BLaER1 treated with 17β-estradiol and CSF1 and Interleukin-3, amounts not matched to agents 10 nM and 100 nM (cell line): ENCODE measurements at regions not wholly inside any gene's neighbourhood (a gene's known extent, or its start where the extent isn't known, plus 50 kb on each side); places are given as distances from the start of the nearest gene placed in this dataset.
"Not testable (repeated sequence)": the region's sequence is repeated elsewhere in the genome, so short reads cannot be mapped to it uniquely, and the experiment has no call there.

Experiments used
- H3K27ac ChIP-seq, 11 experiments: shearing (Covaris generic); formaldehyde crosslinking; 2 replicates each; pipeline ENCODE4 v1.8.1; 2022
- H3K27me3 ChIP-seq, 11 experiments: shearing (Covaris generic); formaldehyde crosslinking; 2 replicates each; pipeline ENCODE4 v1.8.1; 2022
- H3K36me3 ChIP-seq, 11 experiments: shearing (Covaris generic); formaldehyde crosslinking; 2 replicates each; pipeline ENCODE4 v1.8.1; 2022
- H3K4me1 ChIP-seq, 10 experiments: shearing (Covaris generic); formaldehyde crosslinking; 2 replicates each; pipeline ENCODE4 v1.8.1; 2022
- H3K4me2 ChIP-seq, 11 experiments: shearing (Covaris generic); formaldehyde crosslinking; 2 replicates each; pipeline ENCODE4 v1.8.1; 2022
- H3K4me3 ChIP-seq, 10 experiments: shearing (Covaris generic); formaldehyde crosslinking; 2 replicates each; pipeline ENCODE4 v1.8.1; 2022
- H3K9ac ChIP-seq, 11 experiments: shearing (Covaris generic); formaldehyde crosslinking; 2 replicates each; pipeline ENCODE4 v1.8.1; 2022
- H3K9me3 ChIP-seq, 11 experiments: shearing (Covaris generic); formaldehyde crosslinking; replicated peaks in 1 of 11; 2 replicates each; pipeline ENCODE4 v1.8.1; 2022
- H4K20me1 ChIP-seq, 11 experiments: shearing (Covaris generic); formaldehyde crosslinking; 2 replicates each; pipeline ENCODE4 v1.8.1; 2022
- Cebpa-rat ChIP-seq, 11 experiments: shearing (Covaris generic); IDR thresholded peaks; 2 replicates each; pipeline ENCODE4 v1.8.1; 2022

DNA sequence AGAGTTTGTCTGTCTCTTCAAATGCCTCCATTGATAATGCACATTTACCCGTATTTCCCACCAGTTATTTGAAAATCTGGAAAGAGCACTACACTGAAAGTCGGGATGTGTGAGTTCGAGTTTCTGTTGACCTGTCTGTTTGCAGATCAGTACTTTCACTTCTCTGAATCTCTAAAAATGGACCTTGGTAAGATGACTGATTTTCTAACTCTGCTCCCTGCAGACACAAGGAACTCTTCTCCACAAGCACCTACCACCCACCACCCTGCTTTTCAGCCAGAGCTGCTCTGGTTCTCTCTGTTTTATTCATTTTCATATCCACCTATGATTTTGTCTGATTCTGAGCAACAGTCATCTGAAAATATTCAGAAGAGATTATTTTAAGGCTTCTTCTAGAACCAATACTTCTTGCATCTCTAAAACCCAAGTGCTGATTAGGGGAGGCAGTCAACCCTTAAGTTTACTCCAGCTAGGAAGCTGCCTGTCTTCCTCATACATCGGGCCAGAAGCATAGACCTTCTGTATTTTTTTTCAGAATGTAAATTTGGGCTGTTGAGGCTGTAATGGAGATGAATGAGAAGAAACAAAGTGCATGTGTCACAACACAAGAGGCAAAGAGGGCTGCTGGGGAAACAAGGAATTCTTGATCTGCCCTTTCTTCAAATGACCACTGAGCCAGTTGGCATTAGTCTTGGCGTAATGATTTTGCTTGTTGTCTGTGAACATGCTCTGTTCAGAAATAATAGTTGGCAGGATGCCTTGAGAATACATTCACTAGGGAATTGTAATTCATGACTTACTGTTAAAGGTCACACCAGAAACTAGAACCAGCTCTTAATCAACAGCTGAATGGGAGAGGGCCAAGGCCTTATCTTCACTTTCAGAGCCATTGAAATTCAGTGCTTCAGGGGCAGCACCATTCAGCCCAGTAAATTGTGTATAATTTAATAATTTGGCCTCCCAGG lies 85.4 kb upstream of the MYLIP start:
- no peaks in the 10 kb centered on the region for H3K27me3 ChIP-seq
- TF ChIP-seq Cebpa-rat (IDR thresholded peaks at IDR 0.05): no peak
- no peaks in the 10 kb centered on the region for H4K20me1 ChIP-seq
- H3K36me3 ChIP-seq: peaks cover 0 to 5% (median 0%) of the 10 kb centered on the region in 11 experiments; a peak in 1 of 22 replicates
- peaks cover 14 to 20% (median 18%) of the 10 kb centered on the region in 11 experiments for H3K9me3 ChIP-seq
- H3K9ac ChIP-seq: no peak overlapping the region
- H3K4me2 ChIP-seq: peak overlapping the region in 1 of 11 experiments; percentile 25; a peak in 1 of 22 replicates
- H3K4me3 ChIP-seq: no peak overlapping the region
- H3K27ac ChIP-seq: no peak overlapping the region
- peaks cover 0 to 25% (median 0%) of the 10 kb centered on the region in 10 experiments; a peak in 5 of 20 replicates for H3K4me1 ChIP-seq

DNA sequence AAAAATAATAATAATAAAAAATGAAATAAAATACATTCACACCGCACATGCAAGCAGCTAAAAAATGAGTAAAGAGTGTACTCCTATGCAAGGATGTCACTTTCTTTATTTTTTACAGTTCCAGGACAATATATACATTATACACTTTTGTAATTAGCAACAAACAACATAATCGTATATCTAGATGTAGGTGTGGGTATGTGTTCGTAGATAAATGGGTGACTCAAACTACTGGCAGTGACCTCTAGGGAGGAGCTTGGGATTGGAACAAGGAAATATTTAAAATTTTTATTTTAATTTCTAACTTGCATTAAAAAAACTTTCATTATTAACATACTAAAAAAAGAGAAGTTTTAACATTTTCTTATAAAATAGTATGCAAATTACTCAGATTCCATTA lies 86.1 kb upstream of the MYLIP start:
- Histone ChIP-seq H3K27me3 (no peaks in the 10 kb centered on the region), H3K27ac (no peak overlapping the region), H3K9me3 (peaks cover 14 to 25% (median 18%) of the 10 kb centered on the region in 11 experiments), H4K20me1 (no peaks in the 10 kb centered on the region), H3K4me3 (no peak overlapping the region), H3K9ac (no peak overlapping the region), H3K36me3 (peaks cover 0 to 5% (median 0%) of the 10 kb centered on the region in 11 experiments; a peak in 1 of 22 replicates), H3K4me1 (peaks cover 0 to 25% (median 0%) of the 10 kb centered on the region in 10 experiments; a peak in 5 of 20 replicates), H3K4me2 (peak overlapping the region in 1 of 11 experiments; percentile 25; a peak in 1 of 22 replicates)
- TF ChIP-seq Cebpa-rat (IDR thresholded peaks at IDR 0.05): no peak

- no peaks in the 10 kb centered on the region for H3K27me3 ChIP-seq
- no peak overlapping the region for H3K27ac ChIP-seq
- no peaks in the 10 kb centered on the region for H4K20me1 ChIP-seq
- peaks cover 14 to 28% (median 18%) of the 10 kb centered on the region in 11 experiments for H3K9me3 ChIP-seq
- peaks cover 0 to 25% (median 0%) of the 10 kb centered on the region in 10 experiments; a peak in 5 of 20 replicates for H3K4me1 ChIP-seq
- no peak for TF ChIP-seq Cebpa-rat (IDR thresholded peaks at IDR 0.05)
- H3K4me2 ChIP-seq: peak overlapping the region in 2 of 11 experiments; percentile 20 to 58; a peak in 4 of 22 replicates
- H3K9ac ChIP-seq: no peak overlapping the region
- peaks cover 0 to 5% (median 0%) of the 10 kb centered on the region in 11 experiments; a peak in 1 of 22 replicates for H3K36me3 ChIP-seq
- H3K4me3 ChIP-seq: no peak overlapping the region
Measured at GRCh38 chr6:16041327-16041726, 87.6 kb upstream of the MYLIP start.

DNA sequence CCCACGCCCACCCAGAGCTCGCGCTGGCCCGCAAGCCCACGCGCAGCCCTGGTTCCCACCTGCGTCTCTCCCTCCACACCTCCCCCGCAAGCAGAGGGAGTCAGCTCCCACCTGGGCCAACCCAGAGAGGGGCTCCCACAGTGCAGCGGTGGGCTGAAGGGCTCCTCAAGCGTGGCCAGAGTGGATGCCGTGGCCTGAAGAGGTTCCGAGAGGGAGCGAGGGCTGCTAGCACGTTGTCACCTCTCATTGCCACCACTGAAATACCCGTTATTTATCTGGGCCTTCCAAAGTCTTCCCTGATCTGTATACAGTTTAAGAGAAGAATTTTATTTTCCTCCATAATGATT lies 88.3 kb upstream of the MYLIP start:
- Histone ChIP-seq H3K4me3 (no peak overlapping the region), H3K27me3 (no peaks in the 10 kb centered on the region), H3K4me1 (peaks cover 0 to 25% (median 0%) of the 10 kb centered on the region in 10 experiments; a peak in 5 of 20 replicates), H3K27ac (no peak overlapping the region), H3K36me3 (peaks cover 0 to 5% (median 0%) of the 10 kb centered on the region in 11 experiments; a peak in 1 of 22 replicates), H3K4me2 (peak overlapping the region in 2 of 11 experiments; percentile 20 to 58; a peak in 2 of 22 replicates), H4K20me1 (no peaks in the 10 kb centered on the region), H3K9me3 (peaks cover 14 to 28% (median 18%) of the 10 kb centered on the region in 11 experiments), H3K9ac (no peak overlapping the region)
- no peak for TF ChIP-seq Cebpa-rat (IDR thresholded peaks at IDR 0.05)

DNA sequence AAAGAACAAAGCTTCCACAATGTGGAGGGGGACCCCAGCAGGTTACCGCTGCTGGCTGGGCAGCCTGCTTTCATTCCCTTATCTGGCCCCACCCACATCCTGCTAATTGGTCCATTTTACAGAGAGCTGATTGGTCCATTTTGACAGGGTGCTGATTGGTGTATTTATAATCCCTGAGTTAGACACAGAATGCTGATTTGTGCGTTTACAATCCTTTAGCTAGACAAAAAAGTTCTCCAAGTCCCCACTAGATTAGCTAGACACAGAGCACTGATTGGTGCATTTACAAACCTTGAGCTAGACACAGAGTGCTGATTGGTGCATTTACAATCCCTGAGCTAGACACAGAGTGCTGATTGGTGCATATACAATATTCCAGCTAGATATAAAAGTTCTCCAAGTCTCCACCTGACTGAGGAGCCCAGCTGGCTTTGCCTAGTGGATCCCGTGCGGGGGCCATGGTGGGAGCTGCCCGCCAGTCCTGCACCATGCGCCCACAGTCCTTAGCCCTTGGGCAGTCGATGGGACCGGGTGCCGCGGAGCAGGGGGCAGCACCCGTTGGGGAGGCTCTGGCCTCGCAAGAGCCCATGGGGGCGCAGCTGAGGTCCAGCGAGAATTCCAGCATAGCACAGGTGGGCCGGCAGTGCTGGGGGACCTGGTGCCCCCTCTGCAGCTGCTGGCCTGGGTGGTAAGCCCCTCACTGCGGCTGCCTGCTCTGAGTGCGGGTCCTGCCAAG lies 88.8 kb upstream of the MYLIP start:
- not testable (repeated sequence) for H3K36me3 ChIP-seq, H3K4me3 ChIP-seq, H4K20me1 ChIP-seq, H3K4me2 ChIP-seq, H3K9ac ChIP-seq, H3K27ac ChIP-seq, H3K27me3 ChIP-seq
- peaks cover 0 to 25% (median 0%) of the 10 kb centered on the region in 10 experiments; a peak in 5 of 20 replicates for H3K4me1 ChIP-seq
- H3K9me3 ChIP-seq: peaks cover 14 to 28% (median 18%) of the 10 kb centered on the region in 11 experiments

- Histone ChIP-seq H3K9me3 (peaks cover 14 to 28% (median 18%) of the 10 kb centered on the region in 11 experiments), H3K27ac (no peak overlapping the region), H3K4me1 (peaks cover 0 to 25% (median 0%) of the 10 kb centered on the region in 10 experiments; a peak in 5 of 20 replicates), H3K4me3 (no peak overlapping the region), H4K20me1 (no peaks in the 10 kb centered on the region), H3K4me2 (no peak overlapping the region), H3K36me3 (peaks cover 0 to 5% (median 0%) of the 10 kb centered on the region in 11 experiments; a peak in 1 of 22 replicates), H3K27me3 (no peaks in the 10 kb centered on the region), H3K9ac (no peak overlapping the region)
- no peak for TF ChIP-seq Cebpa-rat (IDR thresholded peaks at IDR 0.05)
Measured at GRCh38 chr6:16038938-16039337, 89.9 kb upstream of the MYLIP start.

- Histone ChIP-seq H3K9me3 (peaks cover 32 to 49% (median 35%) of the 10 kb centered on the region in 11 experiments), H3K36me3 (peaks cover 0 to 4% (median 0%) of the 10 kb centered on the region in 11 experiments; a peak in 1 of 22 replicates), H4K20me1 (no peaks in the 10 kb centered on the region), H3K4me2 (no peak overlapping the region), H3K4me3 (no peak overlapping the region), H3K9ac (no peak overlapping the region), H3K4me1 (0 out of 20 replicates have a peak, but pooled peaks cover 0 to 1% (median 0%) of the 10 kb centered on the region in 10 experiments), H3K27ac (no peak overlapping the region), H3K27me3 (no peaks in the 10 kb centered on the region)
- no peak for TF ChIP-seq Cebpa-rat (IDR thresholded peaks at IDR 0.05)
Measured at GRCh38 chr6:16035488-16036080, 93.3 kb upstream of the MYLIP start.

DNA sequence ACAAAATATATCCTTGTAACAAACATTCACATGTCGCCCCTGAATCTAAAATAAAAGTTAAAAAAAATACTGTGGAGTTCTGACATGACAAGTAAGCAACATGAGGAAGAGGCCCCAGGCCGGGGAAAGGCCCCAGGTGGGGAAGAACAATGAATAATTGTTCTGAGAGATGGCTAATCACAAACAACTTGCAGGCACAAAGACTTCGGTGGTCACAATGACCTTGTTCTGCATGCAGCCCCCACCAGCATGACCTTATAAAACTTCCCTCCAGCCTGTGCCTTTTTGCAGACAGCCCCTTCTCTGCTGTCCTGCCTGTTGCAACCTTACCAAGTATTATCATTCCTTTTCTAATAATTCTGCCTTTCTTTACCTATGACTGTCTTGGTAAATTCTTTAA lies 95.7 kb upstream of the MYLIP start:
- no peak overlapping the region for H3K9ac ChIP-seq
- H3K4me2 ChIP-seq: no peak overlapping the region
- no peaks in the 10 kb centered on the region for H3K4me1 ChIP-seq
- H3K27ac ChIP-seq: no peak overlapping the region
- peaks cover 20 to 33% (median 25%) of the 10 kb centered on the region in 11 experiments for H3K9me3 ChIP-seq
- no peak overlapping the region for H3K4me3 ChIP-seq
- H3K27me3 ChIP-seq: no peaks in the 10 kb centered on the region
- no peak for TF ChIP-seq Cebpa-rat (IDR thresholded peaks at IDR 0.05)
- H4K20me1 ChIP-seq: no peaks in the 10 kb centered on the region
- H3K36me3 ChIP-seq: no peaks in the 10 kb centered on the region
